NCI-H1105 treated with DMSO at 0.1 percent for 48 hours (cell line): ENCODE measurements at regions not wholly inside any gene's neighbourhood (a gene's known extent, or its start where the extent isn't known, plus 50 kb on each side); places are given as distances from the start of the nearest gene placed in this dataset.
"Not testable (repeated sequence)": the region's sequence is repeated elsewhere in the genome, so short reads cannot be mapped to it uniquely, and the experiment has no call there.

ENCODE experiments used
- DNase-seq: peaks from one replicate; lab custom pipeline; 2025; lab: John Stamatoyannopoulos, UW

DNA sequence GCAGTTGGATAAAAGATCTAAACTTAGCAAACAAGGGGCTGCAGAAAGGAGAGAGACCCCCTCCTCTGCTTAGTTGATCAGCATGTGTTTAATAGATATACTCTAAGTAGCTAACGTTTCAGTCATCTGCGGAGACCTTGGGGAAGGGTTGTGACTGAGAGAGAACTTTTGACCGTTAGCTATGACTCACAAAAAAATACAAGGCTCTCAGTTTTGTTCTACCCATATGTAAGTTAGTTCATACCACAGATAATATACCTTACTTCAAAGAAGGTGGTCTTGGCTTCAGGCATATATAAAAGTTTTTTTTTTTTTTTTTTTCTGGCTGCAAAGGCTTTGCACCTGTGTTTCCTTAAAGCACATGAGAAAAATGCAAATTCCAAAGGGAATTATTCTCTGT, 258.9 kb downstream of the GJA1 start:
- no peak for DNase-seq

DNA sequence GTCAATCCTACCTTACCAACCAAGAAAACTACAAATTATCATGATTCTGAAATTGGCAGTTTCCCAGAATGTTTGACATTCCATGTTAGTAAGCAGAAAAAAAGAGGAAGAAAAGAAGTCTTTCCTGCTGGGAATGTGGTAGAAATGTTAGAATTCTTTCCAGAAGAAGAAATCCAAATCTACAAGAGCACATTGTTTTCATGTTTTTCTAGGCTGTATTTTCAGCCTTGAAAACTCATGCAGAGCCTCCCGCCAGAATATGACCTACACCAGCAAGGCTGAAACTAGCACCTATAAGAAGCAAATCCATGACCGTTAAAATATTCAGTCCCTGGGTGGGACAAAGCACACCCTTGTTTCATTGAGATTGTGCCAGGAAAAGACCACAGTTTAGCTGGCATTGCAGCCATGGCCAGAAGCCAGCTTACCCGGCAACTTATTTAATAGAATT, 259.4 kb downstream of the GJA1 start:
- no peak for DNase-seq

DNA sequence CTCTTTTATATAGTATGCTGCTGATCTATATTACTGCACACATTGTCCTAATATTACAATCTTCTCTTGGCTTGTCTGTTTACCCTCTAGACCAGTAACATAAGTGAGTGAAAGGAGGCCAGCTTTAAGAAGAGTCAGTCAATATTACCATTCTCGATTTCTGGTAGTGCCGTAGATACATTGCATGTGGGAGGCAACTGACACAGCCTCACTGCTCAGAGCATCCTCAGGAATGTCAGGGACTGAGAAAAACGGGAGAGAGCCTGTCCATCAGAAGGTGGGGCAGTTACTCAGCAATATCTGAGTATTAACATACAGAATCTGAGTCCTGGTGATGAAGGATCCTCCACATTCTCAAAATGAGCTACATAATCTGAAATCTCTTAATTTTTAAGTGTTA, 259.9 kb downstream of the GJA1 start:
- no peak for DNase-seq

DNA sequence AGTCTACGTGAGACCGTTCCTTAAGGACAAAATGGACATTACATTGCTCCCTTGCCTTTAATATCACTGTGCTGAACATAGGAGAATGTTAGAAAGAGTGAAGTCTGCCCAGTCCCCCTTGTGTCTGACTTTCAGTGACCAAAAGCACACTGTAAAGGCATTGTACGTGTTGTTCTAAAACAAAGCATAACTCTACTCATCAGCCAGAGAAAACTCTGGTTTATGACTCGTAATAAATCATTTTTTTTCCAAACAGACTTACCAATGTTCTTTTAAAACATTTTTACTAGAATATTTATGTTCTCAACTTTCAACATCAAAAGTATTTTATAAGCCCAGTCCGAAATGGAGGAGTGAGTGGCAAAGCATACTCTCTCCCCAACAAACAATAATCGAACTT, 262.5 kb downstream of the GJA1 start:
- DNase-seq: no peak

DNA sequence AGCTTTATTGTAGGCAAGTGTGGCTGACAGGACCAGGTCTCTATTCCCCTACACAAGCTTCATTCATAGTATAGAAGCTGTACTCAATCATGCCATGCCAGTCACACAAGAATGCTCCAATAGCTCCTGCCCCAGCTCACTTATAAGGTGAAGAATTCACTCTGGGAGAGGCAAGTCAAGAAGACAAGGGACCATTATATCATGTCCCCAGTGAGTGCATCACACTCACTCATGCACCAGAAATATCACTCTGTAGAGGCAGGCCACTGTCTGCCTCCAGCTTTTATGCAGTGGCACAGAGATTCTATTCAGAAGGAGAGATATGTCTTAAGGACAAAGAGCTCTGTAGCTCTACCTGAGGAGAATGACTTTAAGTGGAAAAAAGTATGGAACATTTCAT, 263.2 kb downstream of the GJA1 start:
- DNase-seq: no peak

DNA sequence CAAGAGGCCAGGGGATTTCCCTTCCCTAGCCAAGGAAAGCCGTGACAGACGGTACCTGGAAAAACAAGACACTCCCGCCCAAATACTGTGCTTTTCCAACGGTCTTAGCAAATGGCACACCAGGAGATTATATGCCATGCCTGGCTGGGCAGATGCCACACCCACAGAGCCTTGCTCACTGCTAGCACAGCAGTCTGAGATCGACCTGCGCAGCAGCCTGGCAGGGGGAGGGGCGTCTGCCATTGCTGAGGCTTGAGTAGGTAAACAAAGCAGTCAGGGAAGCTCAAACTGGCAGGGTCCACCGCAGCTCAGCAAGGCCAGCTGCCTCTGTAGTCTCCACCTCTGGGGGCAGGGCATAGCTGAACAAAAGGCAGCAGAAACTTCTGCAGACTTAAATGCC, 267.7 kb downstream of the GJA1 start:
- DNase-seq: not testable (repeated sequence)

DNA sequence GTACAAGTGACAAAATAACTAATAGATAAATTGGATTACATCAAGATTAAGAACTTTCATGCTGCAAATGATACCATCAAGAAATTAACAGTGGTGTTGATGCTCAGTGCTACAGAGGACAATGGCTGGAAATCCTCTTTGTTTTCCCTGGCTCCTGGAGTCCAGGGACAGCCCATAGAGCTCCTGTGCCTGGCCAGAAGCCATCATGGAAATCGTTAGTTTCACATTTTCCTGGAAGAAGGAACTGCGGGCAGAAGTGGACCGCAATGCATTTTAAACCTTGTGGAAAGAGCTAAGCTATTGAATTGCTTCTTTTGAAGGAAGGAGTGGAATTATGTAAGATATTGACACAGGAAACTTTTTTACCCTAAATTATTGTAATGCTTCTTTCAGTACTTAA, 276.0 kb downstream of the GJA1 start:
- no peak for DNase-seq

DNA sequence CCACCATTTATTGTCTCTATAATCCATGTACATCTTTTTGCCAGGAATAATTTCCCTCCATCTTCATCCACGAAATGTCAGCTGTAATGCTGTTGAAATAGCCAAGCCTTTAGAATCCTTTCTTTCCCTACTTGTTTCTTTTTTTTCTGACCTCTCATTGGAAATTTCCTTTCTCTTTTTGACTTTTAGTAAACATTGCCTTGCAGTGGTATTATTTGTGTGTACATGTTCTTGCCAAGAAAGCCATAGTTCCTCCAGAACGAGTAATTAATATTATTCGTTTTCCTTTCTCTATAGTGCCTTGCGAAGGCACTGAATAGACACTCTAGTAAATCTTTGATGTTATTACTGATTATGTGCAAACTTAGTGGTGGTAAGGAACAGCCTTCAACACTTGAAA, 282.2 kb downstream of the GJA1 start:
- DNase-seq: no peak

DNA sequence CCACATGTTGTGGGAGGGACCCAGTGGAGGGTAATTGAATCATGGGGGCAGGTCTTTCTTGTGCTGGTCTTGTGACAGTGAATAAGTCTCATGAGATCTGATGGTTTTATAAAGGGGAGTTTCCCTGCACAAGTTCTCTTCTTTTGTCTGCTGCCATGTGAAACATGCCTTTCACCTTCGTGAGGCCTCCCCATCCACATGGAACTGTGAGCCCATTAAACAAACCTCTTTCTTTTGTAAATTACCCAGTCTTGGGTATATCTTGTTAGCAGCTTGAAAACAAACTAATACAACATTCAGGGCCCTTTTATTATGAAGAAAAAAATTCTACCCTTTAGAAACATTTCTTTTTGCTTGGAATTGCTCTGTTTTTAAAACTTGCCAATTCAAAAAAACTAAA, 285.4 kb downstream of the GJA1 start:
- DNase-seq: not testable (repeated sequence)

DNA sequence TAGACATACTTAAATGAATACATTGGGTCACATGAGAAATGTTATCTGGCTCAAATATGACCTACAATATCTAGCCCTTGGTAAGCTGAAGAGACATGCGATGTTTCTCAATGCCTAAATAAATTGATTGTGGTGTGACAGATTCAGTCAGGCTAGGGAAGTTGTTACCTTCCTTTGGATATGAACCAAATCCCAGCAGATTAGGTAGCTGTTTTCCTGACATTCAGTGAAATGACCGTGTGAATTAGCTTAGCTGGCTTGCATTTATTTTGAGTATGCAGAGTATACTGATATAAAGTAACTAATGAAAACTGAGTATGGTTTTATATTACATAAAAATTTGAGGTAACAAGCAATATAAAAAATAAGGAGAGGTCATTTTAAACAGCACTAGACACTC, 288.2 kb downstream of the GJA1 start:
- DNase-seq: no peak

DNA sequence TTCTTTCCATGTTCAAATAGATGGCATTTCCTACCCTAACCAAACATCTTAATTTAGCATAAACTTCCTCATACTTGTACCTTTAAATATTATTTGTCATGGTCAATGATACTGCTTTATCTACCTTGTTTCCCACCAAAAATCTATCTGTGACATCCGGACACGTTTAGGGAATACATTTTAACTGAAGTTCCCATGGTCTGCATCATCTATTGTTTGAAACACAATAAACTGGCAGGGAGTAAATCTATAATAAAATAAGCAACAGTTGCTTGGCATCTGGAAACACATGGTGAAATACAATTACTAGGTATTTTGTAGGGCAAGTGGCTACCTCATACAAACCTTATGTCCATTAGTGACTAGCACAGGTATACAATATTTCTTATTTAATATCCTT, 289.1 kb downstream of the GJA1 start:
- no peak for DNase-seq

DNA sequence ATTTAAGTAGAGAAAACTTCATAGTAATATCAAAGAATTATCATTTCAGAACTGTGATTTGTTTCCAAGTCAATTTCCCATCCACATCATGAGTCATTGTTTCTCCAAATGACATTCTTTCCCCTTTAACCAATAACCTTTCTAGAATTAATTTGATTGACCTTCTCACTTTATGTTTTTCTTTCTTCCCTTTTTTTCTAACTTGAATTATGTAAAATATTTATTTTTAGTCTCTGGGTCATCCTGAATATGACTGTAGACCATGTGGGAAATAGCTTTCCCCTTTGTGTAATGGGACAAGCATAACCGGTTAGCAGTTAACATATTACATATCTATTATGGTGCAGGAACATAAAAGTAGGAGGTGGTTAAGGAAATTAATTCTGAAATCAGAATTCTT, 291.1 kb downstream of the GJA1 start:
- DNase-seq: no peak

DNA sequence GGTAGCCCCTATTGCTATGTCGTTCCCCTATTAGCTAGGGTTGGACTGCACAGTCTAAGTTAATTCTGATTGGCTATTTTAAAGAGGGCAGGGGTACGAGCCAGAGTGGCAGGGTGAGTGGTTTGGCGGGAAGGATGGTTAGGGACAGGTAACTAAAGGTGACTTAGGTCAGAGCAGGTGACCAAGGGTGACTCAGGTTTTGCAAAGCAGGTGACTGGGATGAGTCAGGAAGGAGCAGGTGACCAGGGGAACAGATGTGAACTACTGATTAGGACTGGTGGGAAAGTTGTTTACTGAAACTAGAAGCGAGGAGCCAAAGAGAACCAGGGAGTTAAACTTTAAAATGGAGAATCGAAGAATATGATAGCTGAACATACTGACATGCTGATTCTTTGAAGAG, 295.2 kb downstream of the GJA1 start:
- no peak for DNase-seq

DNA sequence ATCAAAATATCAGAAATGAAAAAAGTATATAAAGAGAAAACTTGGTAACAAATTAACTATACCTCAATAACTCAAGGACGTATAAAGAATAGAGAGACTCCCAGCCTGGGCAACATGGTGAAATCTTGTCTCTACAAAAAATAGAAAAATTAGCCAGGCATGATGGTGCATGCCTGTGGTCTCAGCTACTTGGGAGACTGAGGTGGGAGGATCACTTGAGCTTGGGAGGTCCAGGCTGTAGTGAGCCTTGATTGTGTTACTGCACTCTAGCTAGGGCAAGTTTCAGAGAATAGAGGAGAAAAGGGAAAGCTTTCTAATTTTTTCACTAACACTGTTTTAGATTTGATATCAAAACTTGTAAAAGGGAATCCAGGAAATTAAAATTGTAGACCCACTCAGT, 295.9 kb downstream of the GJA1 start:
- no peak for DNase-seq

DNA sequence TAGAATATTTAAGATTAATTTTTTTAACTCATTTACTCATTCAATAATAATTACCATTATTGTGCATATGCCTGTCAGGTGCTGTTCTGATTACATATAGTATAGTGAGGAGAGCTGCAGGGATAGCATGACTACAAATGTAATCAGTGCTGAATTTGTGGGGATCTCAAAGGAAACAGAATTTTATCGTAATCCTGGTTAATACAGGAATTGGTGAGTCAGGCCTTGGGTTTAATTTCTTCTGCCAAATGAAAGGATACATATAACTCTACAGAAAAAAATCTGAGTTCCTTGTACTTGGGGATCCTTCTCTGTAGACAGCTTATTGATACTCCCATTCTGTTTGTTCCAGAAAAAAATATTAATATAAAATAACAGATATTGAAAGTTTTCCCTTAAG, 297.2 kb downstream of the GJA1 start:
- DNase-seq: no peak

DNA sequence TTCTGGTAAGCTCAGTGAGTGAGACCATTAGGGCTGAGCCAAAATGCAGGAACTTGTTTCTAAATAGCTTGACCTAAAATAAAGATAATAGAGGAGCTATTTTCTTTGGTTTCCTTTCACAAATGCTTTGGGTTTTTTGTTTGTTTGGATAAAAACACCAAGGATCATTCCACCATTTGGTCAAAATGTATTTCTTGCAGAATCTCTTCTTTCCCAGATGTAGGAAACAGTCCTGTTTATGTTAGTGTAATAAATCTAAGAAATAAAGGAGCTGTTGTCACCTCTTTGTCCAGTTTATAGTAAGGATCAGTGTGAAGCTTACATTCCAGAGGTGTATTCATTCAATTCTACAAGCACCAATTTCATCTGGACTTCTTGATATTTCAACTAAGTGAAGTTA, 297.8 kb downstream of the GJA1 start:
- no peak for DNase-seq

DNA sequence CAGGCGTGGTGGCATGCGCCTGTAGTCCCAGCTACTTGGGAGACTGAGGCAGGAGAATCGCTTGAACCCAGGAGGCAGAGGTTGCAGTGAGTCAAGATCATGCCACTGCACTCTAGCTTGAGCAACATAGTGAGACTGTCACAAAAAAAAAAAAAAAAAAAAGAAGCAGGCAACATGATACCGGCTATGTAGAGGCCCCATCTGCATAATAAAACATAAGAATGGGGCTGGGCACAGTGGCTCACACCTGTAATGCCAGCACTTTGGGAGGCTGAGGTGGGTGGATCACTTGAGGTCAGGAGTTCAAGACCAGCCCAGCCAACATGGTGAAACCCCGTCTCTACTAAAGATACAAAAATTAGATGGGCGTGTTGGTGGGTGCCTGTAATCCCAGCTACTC, 304.7 kb downstream of the GJA1 start:
- not testable (repeated sequence) for DNase-seq

DNA sequence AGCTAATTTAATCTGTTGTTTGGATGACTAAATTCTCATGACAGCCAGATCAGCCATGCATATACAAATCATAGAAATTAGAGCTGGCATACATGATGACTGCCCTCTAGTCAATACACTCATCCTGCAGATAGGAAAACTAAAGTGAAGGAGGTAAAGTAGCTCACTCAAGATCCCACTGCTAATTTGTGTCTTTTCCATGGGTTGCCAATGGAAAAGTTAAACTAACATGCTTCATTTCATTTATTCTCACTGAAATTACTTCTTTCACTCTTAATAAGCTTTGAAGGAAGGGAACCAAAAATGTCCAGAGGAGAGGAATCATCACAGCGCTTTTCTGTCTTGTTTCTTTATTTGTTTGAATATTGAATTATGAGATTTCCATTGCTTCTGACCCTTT, 308.2 kb downstream of the GJA1 start:
- no peak for DNase-seq

DNA sequence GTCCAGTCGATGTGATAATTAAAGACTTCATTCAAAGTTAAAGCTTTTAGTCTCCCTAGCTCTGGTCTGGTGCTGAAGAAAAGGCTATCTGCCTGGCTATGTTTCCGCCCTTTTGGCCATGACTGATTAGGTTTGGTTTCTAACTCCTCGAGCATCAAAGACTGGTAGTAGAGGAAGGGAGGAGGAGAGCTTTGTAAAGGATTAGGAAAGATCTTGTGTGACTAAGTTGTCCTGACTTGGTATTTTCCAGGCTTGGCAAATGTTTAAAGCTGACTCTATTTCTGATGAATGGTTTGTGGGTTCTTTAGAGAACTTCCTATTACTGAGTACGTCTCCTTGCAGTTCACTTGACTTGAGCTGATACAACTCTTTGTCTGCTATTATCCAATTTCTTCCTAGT, 312.9 kb downstream of the GJA1 start:
- DNase-seq: no peak

DNA sequence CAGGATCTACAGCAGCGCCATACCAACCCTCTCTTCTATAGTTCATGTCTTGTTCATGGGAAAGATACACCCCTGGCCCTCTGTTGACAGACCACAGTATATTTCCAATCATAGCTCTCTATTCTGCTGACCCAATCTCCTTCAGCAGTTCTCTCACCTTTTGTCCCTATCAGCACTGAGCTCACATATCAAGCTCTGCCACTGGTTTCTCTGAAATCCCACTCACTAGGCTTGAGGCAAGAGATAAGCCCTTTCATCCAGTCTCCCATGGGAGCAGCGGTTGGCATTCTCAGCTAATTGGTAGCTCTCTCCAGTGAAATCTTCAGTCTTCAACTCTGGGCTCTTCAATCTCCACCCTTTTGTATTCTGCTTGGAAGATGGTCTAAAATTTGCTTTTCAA, 313.4 kb downstream of the GJA1 start:
- no peak for DNase-seq

DNA sequence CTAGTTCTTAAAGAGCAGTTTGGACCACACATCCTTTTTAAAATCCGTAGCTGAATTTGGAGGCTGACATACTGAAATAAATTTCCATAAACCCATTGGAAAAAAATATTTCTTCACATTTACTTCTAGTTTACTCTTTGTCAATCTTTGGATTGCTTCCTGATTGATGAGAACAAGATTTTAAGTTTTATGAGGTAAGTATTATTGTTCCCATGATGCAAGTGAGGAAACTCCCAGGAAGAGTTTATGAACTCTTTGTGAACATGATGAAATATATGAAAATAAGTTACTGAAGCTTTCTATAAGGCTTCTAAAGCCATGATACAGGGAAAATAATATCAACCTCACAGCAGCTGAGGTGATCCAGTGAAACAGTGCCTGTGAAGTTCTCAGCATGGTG, 320.0 kb downstream of the GJA1 start:
- no peak for DNase-seq

DNA sequence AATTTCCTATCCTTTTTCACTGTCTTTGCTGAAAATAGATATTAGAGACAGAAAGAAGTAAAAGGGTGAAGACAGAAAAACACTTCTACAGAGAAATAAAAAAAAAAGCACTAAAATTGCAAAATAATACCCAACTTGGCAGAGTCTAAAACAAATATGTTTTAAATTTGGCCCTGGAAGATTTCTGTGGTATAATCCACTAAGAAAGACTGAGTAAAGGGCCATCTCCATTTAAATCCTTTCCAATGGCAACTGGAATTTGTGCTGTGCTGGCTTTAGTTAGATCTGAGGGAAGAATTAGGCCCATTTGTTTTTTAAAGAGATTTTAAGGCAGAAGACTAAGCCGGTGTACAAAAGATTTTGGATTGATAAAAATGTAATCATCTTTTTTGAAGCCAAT, 321.2 kb downstream of the GJA1 start:
- DNase-seq: no peak

DNA sequence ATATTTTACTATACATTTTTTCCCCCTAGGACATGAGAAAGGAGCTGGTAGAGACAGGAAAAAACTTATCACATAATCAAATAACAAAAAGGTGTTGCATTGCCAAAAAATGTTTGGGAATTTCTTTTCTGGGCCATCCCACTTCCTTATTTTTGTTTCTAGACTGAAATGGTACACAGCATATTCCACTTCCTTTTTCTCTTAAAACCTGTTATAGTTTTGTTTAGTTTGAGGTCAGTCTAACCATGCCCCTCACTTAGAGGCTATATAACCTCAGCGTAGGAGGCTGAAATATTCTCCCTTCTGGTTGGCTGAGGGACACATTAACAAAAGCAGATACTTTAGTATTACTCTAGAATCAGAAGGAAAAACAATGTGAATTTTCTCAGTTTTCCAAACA, 323.9 kb downstream of the GJA1 start:
- DNase-seq: no peak

DNA sequence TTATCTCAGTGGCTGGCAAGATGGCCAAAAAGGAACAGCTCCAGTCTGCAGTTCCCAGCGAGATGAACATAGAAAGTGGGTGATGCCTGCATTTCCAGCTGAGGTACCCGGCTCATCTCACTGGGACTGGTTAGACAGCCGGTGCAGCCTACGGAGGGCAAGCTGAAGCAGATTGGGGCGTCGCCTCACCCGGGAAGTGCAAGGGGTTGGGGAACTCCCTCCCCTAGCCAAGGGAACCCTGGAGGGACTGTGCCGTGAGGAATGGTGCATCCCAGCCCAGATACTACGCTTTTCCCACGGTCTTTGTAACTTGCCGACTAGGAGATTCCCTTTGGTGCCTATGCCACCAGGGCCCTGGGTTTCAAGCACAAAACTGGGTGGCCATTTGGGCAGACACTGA, 324.7 kb downstream of the GJA1 start:
- DNase-seq: no peak

DNA sequence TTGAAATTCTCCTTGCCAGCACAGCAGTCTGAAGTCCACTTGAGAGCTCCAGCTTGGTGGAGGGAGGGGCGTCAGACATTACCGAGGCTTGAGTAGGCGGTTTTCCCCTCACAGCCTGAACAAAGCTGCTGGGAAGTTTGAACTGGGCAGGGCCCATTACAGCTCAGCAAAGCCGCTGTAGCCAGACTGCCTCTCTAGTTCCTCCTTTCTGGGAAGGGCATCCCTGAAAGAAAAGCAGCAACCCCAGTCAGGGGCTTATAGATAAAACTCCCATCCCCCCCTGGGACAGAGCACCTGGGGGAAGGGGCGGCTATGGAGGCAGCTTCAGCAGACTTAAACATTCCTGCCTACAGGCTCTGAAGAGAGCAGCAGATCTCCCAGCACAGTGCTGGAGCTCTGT, 325.3 kb downstream of the GJA1 start:
- DNase-seq: no peak
